MM.1S (cell line): ENCODE measurements at regions not wholly inside any gene's neighbourhood (a gene's known extent, or its start where the extent isn't known, plus 50 kb on each side); places are given as distances from the start of the nearest gene placed in this dataset.

ENCODE experiments used
- DNase-seq: peaks from one replicate; pipeline ENCODE4 v3.0.0-alpha.2; 2015
- H2AFZ ChIP-seq: fragments of 300-600 bp; sonication (generic); 2 replicates; pipeline ENCODE4 v1.6.0; 2016; ENCODE audit warnings: antibody characterized with exemption, low read length
- H3F3A ChIP-seq: fragments of 300-600 bp; sonication (generic); 2 replicates; pipeline ENCODE4 v1.6.1; 2016; ENCODE audit warnings: mild to moderate bottlenecking, antibody characterized with exemption, low read length, moderate library complexity, mixed read lengths; ENCODE audit not compliant: insufficient read depth
- H3K27ac ChIP-seq: fragments of 300-600 bp; sonication (generic); 2 replicates; pipeline ENCODE4 v1.5.1; 2016; ENCODE audit warnings: mild to moderate bottlenecking, low read length
- H3K27me3 ChIP-seq: fragments of 300-600 bp; sonication (generic); replicated peaks from 2 replicates; pipeline ENCODE4 v1.6.0; 2016; ENCODE audit warnings: low read length; ENCODE audit not compliant: insufficient read depth
- H3K36me3 ChIP-seq: fragments of 300-600 bp; sonication (generic); replicated peaks from 2 replicates; pipeline ENCODE4 v1.6.1; 2016; ENCODE audit warnings: mild to moderate bottlenecking, low read length, mixed read lengths; ENCODE audit not compliant: insufficient read depth
- H3K4me1 ChIP-seq: fragments of 300-600 bp; sonication (generic); 2 replicates; pipeline ENCODE4 v1.6.1; 2016; ENCODE audit warnings: low read length, mixed read lengths
- H3K4me2 ChIP-seq: fragments of 300-600 bp; sonication (generic); 2 replicates; pipeline ENCODE4 v1.6.0; 2016; ENCODE audit warnings: low read depth, low read length
- H3K4me3 ChIP-seq: fragments of 300-600 bp; sonication (generic); 2 replicates; pipeline ENCODE4 v1.5.1; 2016; ENCODE audit warnings: low read length, mixed read lengths
- H3K79me2 ChIP-seq: fragments of 300-600 bp; sonication (generic); 2 replicates; pipeline ENCODE4 v1.6.1; 2016; ENCODE audit warnings: mixed run types, low read length, mixed read lengths
- H3K9ac ChIP-seq: fragments of 300-600 bp; sonication (generic); 2 replicates; pipeline ENCODE4 v1.6.1; 2016; ENCODE audit warnings: low read length, mixed read lengths
- H3K9me2 ChIP-seq: fragments of 300-600 bp; sonication (generic); replicated peaks from 2 replicates; pipeline ENCODE4 v1.6.1; 2016; ENCODE audit warnings: mild to moderate bottlenecking, low read length, mixed read lengths; ENCODE audit not compliant: insufficient read depth
- H3K9me3 ChIP-seq: fragments of 300-600 bp; sonication (generic); replicated peaks from 2 replicates; pipeline ENCODE4 v1.6.1; 2016; ENCODE audit warnings: mild to moderate bottlenecking, low read length, mixed read lengths; ENCODE audit not compliant: insufficient read depth
- H4K20me1 ChIP-seq: fragments of 300-600 bp; sonication (generic); 2 replicates; pipeline ENCODE4 v1.6.1; 2016; ENCODE audit warnings: mild to moderate bottlenecking, low read length, moderate library complexity, mixed read lengths; ENCODE audit not compliant: insufficient read depth
- EZH2 ChIP-seq: fragments of 300-600 bp; sonication (generic); optimal IDR thresholded peaks from 2 replicates; pipeline ENCODE3; 2017; ENCODE audit warnings: low read depth, mild to moderate bottlenecking, antibody characterized with exemption, low read length, mixed read lengths
- EZH2phosphoT487 ChIP-seq: fragments of 300-600 bp; sonication (generic); IDR thresholded peaks from 2 replicates; pipeline ENCODE4 v1.6.1; 2018; ENCODE audit warnings: antibody characterized with exemption, low read length
- TF ChIP-seq, protein P1 (sequence below): fragments of 300-600 bp; sonication (generic); IDR thresholded peaks from 2 replicates; pipeline ENCODE4 v1.5.1; 2016; ENCODE audit warnings: antibody characterized with exemption, low read length, mixed read lengths

- DNase-seq: no peak
- Histone ChIP-seq H3K9me3 (no peaks in the 10 kb centered on the region), H3K4me2 (no peak overlapping the region), H3K79me2 (no peaks in the 10 kb centered on the region), H2AFZ (no peak overlapping the region), H3K27me3 (no peaks in the 10 kb centered on the region), H3K9ac (no peak overlapping the region), H3K4me1 (no peaks in the 10 kb centered on the region), H4K20me1 (no peaks in the 10 kb centered on the region), H3F3A (no peaks in the 10 kb centered on the region), H3K4me3 (no peak overlapping the region), H3K9me2 (no peaks in the 10 kb centered on the region), H3K27ac (no peak overlapping the region), H3K36me3 (no peaks in the 10 kb centered on the region)
- TF ChIP-seq, protein P1, sequence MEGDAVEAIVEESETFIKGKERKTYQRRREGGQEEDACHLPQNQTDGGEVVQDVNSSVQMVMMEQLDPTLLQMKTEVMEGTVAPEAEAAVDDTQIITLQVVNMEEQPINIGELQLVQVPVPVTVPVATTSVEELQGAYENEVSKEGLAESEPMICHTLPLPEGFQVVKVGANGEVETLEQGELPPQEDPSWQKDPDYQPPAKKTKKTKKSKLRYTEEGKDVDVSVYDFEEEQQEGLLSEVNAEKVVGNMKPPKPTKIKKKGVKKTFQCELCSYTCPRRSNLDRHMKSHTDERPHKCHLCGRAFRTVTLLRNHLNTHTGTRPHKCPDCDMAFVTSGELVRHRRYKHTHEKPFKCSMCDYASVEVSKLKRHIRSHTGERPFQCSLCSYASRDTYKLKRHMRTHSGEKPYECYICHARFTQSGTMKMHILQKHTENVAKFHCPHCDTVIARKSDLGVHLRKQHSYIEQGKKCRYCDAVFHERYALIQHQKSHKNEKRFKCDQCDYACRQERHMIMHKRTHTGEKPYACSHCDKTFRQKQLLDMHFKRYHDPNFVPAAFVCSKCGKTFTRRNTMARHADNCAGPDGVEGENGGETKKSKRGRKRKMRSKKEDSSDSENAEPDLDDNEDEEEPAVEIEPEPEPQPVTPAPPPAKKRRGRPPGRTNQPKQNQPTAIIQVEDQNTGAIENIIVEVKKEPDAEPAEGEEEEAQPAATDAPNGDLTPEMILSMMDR: no peak
- TF ChIP-seq EZH2phosphoT487 (no peak), EZH2 (no peak)
These were observed 241.5 kb downstream of the DCDC2C start for GRCh38 chr2:3944841-3945240.

- Histone ChIP-seq H3K27me3 (no peaks in the 10 kb centered on the region), H3K4me1 (no peaks in the 10 kb centered on the region), H3K36me3 (no peaks in the 10 kb centered on the region), H3K27ac (no peak overlapping the region), H3K4me2 (no peak overlapping the region), H4K20me1 (no peaks in the 10 kb centered on the region), H3K79me2 (no peaks in the 10 kb centered on the region), H2AFZ (no peak overlapping the region), H3K4me3 (no peak overlapping the region), H3K9ac (no peak overlapping the region), H3F3A (no peaks in the 10 kb centered on the region), H3K9me3 (no peaks in the 10 kb centered on the region), H3K9me2 (no peaks in the 10 kb centered on the region)
- DNase-seq: no peak
- TF ChIP-seq, protein P1: no peak
- TF ChIP-seq EZH2phosphoT487 (no peak), EZH2 (no peak)
These were observed 244.8 kb downstream of the DCDC2C start for GRCh38 chr2:3948191-3948590.

DNA sequence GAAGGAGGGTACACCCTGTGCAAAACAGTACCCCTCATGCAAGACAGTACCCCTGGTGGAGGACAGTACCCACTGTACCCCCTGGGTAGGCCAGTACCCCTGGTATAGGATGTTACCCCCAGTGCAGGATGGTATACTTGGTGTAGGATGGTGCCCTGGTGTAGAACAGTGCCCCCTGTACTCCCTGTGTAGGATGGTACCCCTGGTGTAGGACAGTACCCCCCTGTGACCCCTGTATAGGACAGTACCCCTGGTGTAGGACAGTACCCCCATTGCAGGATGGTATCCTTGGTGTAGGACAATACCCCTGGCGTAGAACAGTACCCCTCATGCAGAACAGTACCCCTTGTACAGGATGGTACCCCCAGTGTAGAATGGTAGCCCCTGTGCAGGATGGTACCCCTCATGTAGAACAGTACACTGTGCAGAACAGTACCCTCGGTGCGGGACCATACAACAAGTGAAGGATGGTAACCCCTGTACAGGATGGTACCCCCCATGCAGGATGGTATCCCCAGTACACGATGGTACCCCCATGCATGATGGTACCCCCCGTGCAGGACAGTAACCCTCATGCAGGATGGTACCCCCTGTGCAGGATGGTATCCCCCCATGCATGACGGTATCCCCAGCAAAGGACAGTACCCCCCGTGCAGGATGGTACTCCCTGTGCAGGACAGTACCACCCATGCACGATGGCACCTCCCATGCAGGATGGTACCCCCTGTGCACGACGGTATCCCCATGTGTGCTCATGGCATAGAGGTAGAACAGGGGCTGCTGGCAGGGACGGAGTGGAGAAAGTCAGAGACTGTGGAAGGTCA, 248.0 kb downstream of the DCDC2C start:
- Histone ChIP-seq H3K27ac (no peak overlapping the region), H4K20me1 (no peaks in the 10 kb centered on the region), H3K9me3 (no peaks in the 10 kb centered on the region), H3K79me2 (no peaks in the 10 kb centered on the region), H3K4me2 (no peak overlapping the region), H3K9me2 (no peaks in the 10 kb centered on the region), H3K4me3 (no peak overlapping the region), H2AFZ (no peak overlapping the region), H3K27me3 (no peaks in the 10 kb centered on the region), H3F3A (no peaks in the 10 kb centered on the region), H3K9ac (no peak overlapping the region), H3K4me1 (no peaks in the 10 kb centered on the region), H3K36me3 (no peaks in the 10 kb centered on the region)
- no peak for DNase-seq
- TF ChIP-seq, protein P1: no peak
- no peak for TF ChIP-seq EZH2
- TF ChIP-seq EZH2phosphoT487: no peak
